HG02970 (cell line): ENCODE measurements at regions not wholly inside any gene's neighbourhood (a gene's known extent, or its start where the extent isn't known, plus 50 kb on each side); places are given as distances from the start of the nearest gene placed in this dataset.

Experiments used
- ATAC-seq: cut with Tn5 transposase; IDR thresholded peaks from one replicate; pipeline ENCODE4 v1.9.1; 2021; ENCODE audit warnings: mild to moderate bottlenecking, moderate library complexity, moderate number of reproducible peaks; ENCODE audit not compliant: unreplicated experiment, low FRiP score

- no peak for ATAC-seq
Observed at GRCh38 chr14:35992816-35993683, 166.9 kb downstream of the BRMS1L start.

GRCh38 chr14:35991356-35991755, 165.2 kb downstream of the BRMS1L start:
- ATAC-seq = no peak

- no peak for ATAC-seq
Observed at GRCh38 chr14:35989736-35990135, 163.6 kb downstream of the BRMS1L start.

GRCh38 chr14:35988972-35989690, 163.0 kb downstream of the BRMS1L start:
- ATAC-seq = no peak

GRCh38 chr14:35988550-35988949, 162.4 kb downstream of the BRMS1L start:
- ATAC-seq = no peak

- no peak for ATAC-seq
Observed at GRCh38 chr14:35987731-35988130, 161.6 kb downstream of the BRMS1L start.

- ATAC-seq = no peak
Observed at GRCh38 chr14:35986219-35986573, 160.1 kb downstream of the BRMS1L start.

GRCh38 chr14:35985474-35986218, 159.5 kb downstream of the BRMS1L start:
- no peak for ATAC-seq

GRCh38 chr14:35979531-35979930, 153.4 kb downstream of the BRMS1L start:
- ATAC-seq = no peak

GRCh38 chr14:35978561-35978960, 152.4 kb downstream of the BRMS1L start:
- ATAC-seq = no peak

- no peak for ATAC-seq
Observed at GRCh38 chr14:35975814-35976213, 149.7 kb downstream of the BRMS1L start.

- ATAC-seq = no peak
Observed at GRCh38 chr14:35973770-35974169, 147.6 kb downstream of the BRMS1L start.

GRCh38 chr14:35971965-35972630, 146.0 kb downstream of the BRMS1L start:
- no peak for ATAC-seq

- ATAC-seq = no peak
Observed at GRCh38 chr14:35969310-35969709, 143.2 kb downstream of the BRMS1L start.

- no peak for ATAC-seq
Observed at GRCh38 chr14:35965400-35965799, 139.3 kb downstream of the BRMS1L start.

- no peak for ATAC-seq
Observed at GRCh38 chr14:35964697-35965286, 138.7 kb downstream of the BRMS1L start.

- no peak for ATAC-seq
Observed at GRCh38 chr14:35963209-35963608, 137.1 kb downstream of the BRMS1L start.

GRCh38 chr14:35961697-35962274, 135.6 kb downstream of the BRMS1L start:
- ATAC-seq = no peak

- ATAC-seq = no peak
Observed at GRCh38 chr14:35959835-35960234, 133.7 kb downstream of the BRMS1L start.

GRCh38 chr14:35958499-35958898, 132.4 kb downstream of the BRMS1L start:
- no peak for ATAC-seq
